ENCODE measurements at regions not wholly inside any gene's neighbourhood (a gene's known extent, or its start where the extent isn't known, plus 50 kb on each side); places are given as distances from the start of the nearest gene placed in this dataset.
A peak's percentile ranks its signal among the peaks of the same experiment; 100 is the strongest.

DNA sequence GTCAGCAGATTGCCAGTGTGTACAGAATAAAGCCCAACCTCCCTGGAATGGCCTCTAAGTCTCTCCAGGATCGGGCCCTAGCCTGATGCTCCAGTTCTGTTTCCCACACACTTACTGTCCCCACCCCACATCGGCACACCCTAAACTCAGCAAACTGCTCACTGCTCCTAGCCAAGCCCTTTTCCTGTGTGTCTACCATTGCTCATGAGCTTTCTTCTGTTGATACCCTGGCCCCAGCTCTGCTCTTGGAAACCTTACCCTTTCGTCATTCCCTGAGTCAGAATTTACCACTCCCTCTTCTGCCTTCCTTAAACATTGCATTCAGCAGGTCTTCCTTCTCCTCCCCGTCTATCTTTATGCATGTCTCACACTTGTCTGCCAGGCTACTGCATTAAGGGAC is 158.9 kb downstream of the TMX1 start:
- Mint-ChIP-seq H3K4me3 (no peak overlapping the region), H3K9me3 (peaks cover 4% of the 10 kb centered on the region), H3K27ac (ENCODE audit: unreplicated experiment) (peak overlapping the region; percentile 67), H3K36me3 (ENCODE audit: low read depth) (peaks cover 4% of the 10 kb centered on the region), H3K27me3 (ENCODE audit: low read depth) (no peaks in the 10 kb centered on the region), H3K4me1 (peaks cover 28% of the 10 kb centered on the region)
- DNase-seq (ENCODE audit: low read depth, low spot score): no peak
- TF ChIP-seq, protein P1, sequence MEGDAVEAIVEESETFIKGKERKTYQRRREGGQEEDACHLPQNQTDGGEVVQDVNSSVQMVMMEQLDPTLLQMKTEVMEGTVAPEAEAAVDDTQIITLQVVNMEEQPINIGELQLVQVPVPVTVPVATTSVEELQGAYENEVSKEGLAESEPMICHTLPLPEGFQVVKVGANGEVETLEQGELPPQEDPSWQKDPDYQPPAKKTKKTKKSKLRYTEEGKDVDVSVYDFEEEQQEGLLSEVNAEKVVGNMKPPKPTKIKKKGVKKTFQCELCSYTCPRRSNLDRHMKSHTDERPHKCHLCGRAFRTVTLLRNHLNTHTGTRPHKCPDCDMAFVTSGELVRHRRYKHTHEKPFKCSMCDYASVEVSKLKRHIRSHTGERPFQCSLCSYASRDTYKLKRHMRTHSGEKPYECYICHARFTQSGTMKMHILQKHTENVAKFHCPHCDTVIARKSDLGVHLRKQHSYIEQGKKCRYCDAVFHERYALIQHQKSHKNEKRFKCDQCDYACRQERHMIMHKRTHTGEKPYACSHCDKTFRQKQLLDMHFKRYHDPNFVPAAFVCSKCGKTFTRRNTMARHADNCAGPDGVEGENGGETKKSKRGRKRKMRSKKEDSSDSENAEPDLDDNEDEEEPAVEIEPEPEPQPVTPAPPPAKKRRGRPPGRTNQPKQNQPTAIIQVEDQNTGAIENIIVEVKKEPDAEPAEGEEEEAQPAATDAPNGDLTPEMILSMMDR (conservative IDR thresholded peaks at IDR 0.05): no peak

- Mint-ChIP-seq H3K4me3 (no peak overlapping the region), H3K27me3 (ENCODE audit: low read depth) (no peaks in the 10 kb centered on the region), H3K4me1 (peaks cover 15% of the 10 kb centered on the region), H3K36me3 (ENCODE audit: low read depth) (peaks cover 4% of the 10 kb centered on the region), H3K9me3 (peaks cover 6% of the 10 kb centered on the region), H3K27ac (ENCODE audit: unreplicated experiment) (no peak overlapping the region)
- DNase-seq (ENCODE audit: low read depth, low spot score): no peak
- TF ChIP-seq, protein P1 (conservative IDR thresholded peaks at IDR 0.05): no peak
These were observed 160.1 kb downstream of the TMX1 start for GRCh38 chr14:51400139-51400538.

GRCh38 chr14:51401272-51401671 is 161.2 kb downstream of the TMX1 start:
- H3K4me1 Mint-ChIP-seq: peaks cover 4% of the 10 kb centered on the region
- H3K27me3 Mint-ChIP-seq (ENCODE audit: low read depth): no peaks in the 10 kb centered on the region
- TF ChIP-seq, protein P1 (conservative IDR thresholded peaks at IDR 0.05): no peak
- H3K9me3 Mint-ChIP-seq: peaks cover 6% of the 10 kb centered on the region
- no peak for DNase-seq (ENCODE audit: low read depth, low spot score)
- peaks cover 4% of the 10 kb centered on the region for H3K36me3 Mint-ChIP-seq (ENCODE audit: low read depth)
- H3K4me3 Mint-ChIP-seq: no peak overlapping the region
- H3K27ac Mint-ChIP-seq (ENCODE audit: unreplicated experiment): no peak overlapping the region

GRCh38 chr14:51401756-51402155 is 161.7 kb downstream of the TMX1 start:
- H3K9me3 Mint-ChIP-seq: peaks cover 6% of the 10 kb centered on the region
- H3K27ac Mint-ChIP-seq (ENCODE audit: unreplicated experiment): no peak overlapping the region
- TF ChIP-seq, protein P1 (conservative IDR thresholded peaks at IDR 0.05): no peak
- H3K36me3 Mint-ChIP-seq (ENCODE audit: low read depth): peaks cover 4% of the 10 kb centered on the region
- DNase-seq (ENCODE audit: low read depth, low spot score): no peak
- H3K4me3 Mint-ChIP-seq: no peak overlapping the region
- H3K4me1 Mint-ChIP-seq: peaks cover 3% of the 10 kb centered on the region
- H3K27me3 Mint-ChIP-seq (ENCODE audit: low read depth): no peaks in the 10 kb centered on the region

GRCh38 chr14:51410897-51411296 is 170.8 kb downstream of the TMX1 start:
- H3K4me3 Mint-ChIP-seq: peak overlapping the region; percentile 26
- peaks cover 19% of the 10 kb centered on the region for H3K4me1 Mint-ChIP-seq
- peak overlapping the region; percentile 70 for H3K27ac Mint-ChIP-seq (ENCODE audit: unreplicated experiment)
- no peaks in the 10 kb centered on the region for H3K27me3 Mint-ChIP-seq (ENCODE audit: low read depth)
- H3K36me3 Mint-ChIP-seq (ENCODE audit: low read depth): peaks cover 14% of the 10 kb centered on the region
- peaks cover 4% of the 10 kb centered on the region for H3K9me3 Mint-ChIP-seq
- no peak for DNase-seq (ENCODE audit: low read depth, low spot score)
- TF ChIP-seq, protein P1 (conservative IDR thresholded peaks at IDR 0.05): no peak

- Mint-ChIP-seq H3K27me3 (ENCODE audit: low read depth) (no peaks in the 10 kb centered on the region), H3K9me3 (peaks cover 8% of the 10 kb centered on the region), H3K36me3 (ENCODE audit: low read depth) (peaks cover 17% of the 10 kb centered on the region), H3K27ac (ENCODE audit: unreplicated experiment) (no peak overlapping the region), H3K4me3 (no peak overlapping the region), H3K4me1 (no peaks in the 10 kb centered on the region)
- TF ChIP-seq, protein P1 (conservative IDR thresholded peaks at IDR 0.05): no peak
- DNase-seq (ENCODE audit: low read depth, low spot score): no peak
These were observed 179.6 kb downstream of the TMX1 start for GRCh38 chr14:51419685-51420084.

Data from neural crest cell (in vitro differentiated cells).